HepG2 (cell line): ENCODE measurements at regions not wholly inside any gene's neighbourhood (a gene's known extent, or its start where the extent isn't known, plus 50 kb on each side); places are given as distances from the start of the nearest gene placed in this dataset.

ENCODE experiments used
- ATAC-seq: fragments of 200-7000 bp; cut with Tn5 transposase; 3 replicates; pipeline ENCODE4 v1.9.1; 2020; ENCODE audit warnings: mild to moderate bottlenecking, moderate library complexity
- BruUV-seq: library from RNA; stranded (reverse); fragments of 400-500 nt; replicated peaks from 2 replicates; lab custom pipeline; 2021; lab: Mats Ljungman, UMichigan
- CTCF ChIA-PET: fragments of 300-600 bp; formaldehyde crosslinking; extraction: SDS; loops from one replicate; lab custom pipeline; 2021; ENCODE audit warnings: low total read pairs, inconsistent platforms, low intra/inter-chr PET ratio; lab: Yijun Ruan, JAX
- POLR2A ChIA-PET: fragments of 350-600 bp; sonication (Branson Sonifier 250); formaldehyde crosslinking; loops from one replicate; lab custom pipeline; 2020; ENCODE audit warnings: antibody characterized with exemption, inconsistent platforms; lab: Yijun Ruan, JAX
- DNase-seq: peaks from one replicate; pipeline ENCODE4 v3.0.0-alpha.2; 2015; ENCODE audit warnings: low spot score
- FAIRE-seq: peaks from 3 replicates; lab custom pipeline; 2011; peaks lifted over from hg19 to GRCh38; lab: Jason Lieb, UNC
- H2AFZ ChIP-seq: one replicate; pipeline ENCODE4 v1.6.1; 2011; ENCODE audit warnings: low read length, inconsistent platforms
- H3K27ac ChIP-seq: fragments of 300-600 bp; 3 replicates; pipeline ENCODE4 v1.8.0; 2011; ENCODE audit warnings: mixed run types, mild to moderate bottlenecking, mixed read lengths, low read length, inconsistent platforms; ENCODE audit not compliant: insufficient read depth; ENCODE audit errors: extremely low read length
- H3K27me3 ChIP-seq, 2 experiments: fragments of 200-600 bp in 1 of 2; 2 replicates in 1 of 2; 3 replicates in 1 of 2; pipeline versions ENCODE4 v1.6.0 to v1.8.0; 2011; ENCODE audit warnings: low read length in 2 of 2, mild to moderate bottlenecking in 2 of 2, moderate library complexity in 2 of 2, inconsistent platforms in 1 of 2; ENCODE audit not compliant: insufficient read depth in 2 of 2, control insufficient read depth in 1 of 2
- H3K36me3 ChIP-seq, 2 experiments: fragments of 200-600 bp in 1 of 2; replicated peaks in 1 of 2; 2 replicates in 1 of 2; 3 replicates in 1 of 2; pipeline versions ENCODE4 v1.5.1 to v1.8.0; 2011; ENCODE audit warnings: low read length in 2 of 2, inconsistent platforms in 1 of 2; ENCODE audit not compliant: insufficient read depth in 2 of 2, control insufficient read depth in 1 of 2
- H3K4me1 ChIP-seq: 2 replicates; pipeline ENCODE4 v1.5.1; 2012; ENCODE audit warnings: low read length, inconsistent platforms; ENCODE audit not compliant: insufficient read depth
- H3K4me2 ChIP-seq: 2 replicates; pipeline ENCODE4 v1.6.0; 2011; ENCODE audit warnings: low read depth, low read length, inconsistent platforms
- H3K4me3 ChIP-seq, 3 experiments: fragments of 200-600 bp in 1 of 3; sonication (generic), shearing (Covaris generic) in 1 of 3; replicated peaks in 1 of 3; 2 replicates each; pipeline ENCODE4 v1.5.1; 2011 to 2016; ENCODE audit warnings: low read length in 3 of 3, inconsistent platforms in 2 of 3, low read depth in 2 of 3, mild to moderate bottlenecking in 2 of 3, control low read depth in 1 of 3, mixed read lengths in 1 of 3; ENCODE audit not compliant: insufficient read depth in 1 of 3
- H3K79me2 ChIP-seq: one replicate; pipeline ENCODE4 v1.6.1; 2011; ENCODE audit warnings: low read length, inconsistent platforms; ENCODE audit not compliant: insufficient read depth
- H3K9ac ChIP-seq: 2 replicates; pipeline ENCODE4 v1.6.0; 2011; ENCODE audit warnings: mild to moderate bottlenecking, low read depth, low read length, inconsistent platforms; ENCODE audit not compliant: insufficient read depth
- H3K9me3 ChIP-seq: 2 replicates; pipeline ENCODE4 v1.5.1; 2012; ENCODE audit warnings: mild to moderate bottlenecking, low read length
- H4K20me1 ChIP-seq: 2 replicates; pipeline ENCODE4 v1.6.0; 2011; ENCODE audit warnings: inconsistent platforms, mild to moderate bottlenecking, low read length, moderate library complexity; ENCODE audit not compliant: insufficient read depth
- ASH2L ChIP-seq: fragments of 300-600, 200-600 bp; sonication (generic); IDR thresholded peaks from 2 replicates; pipeline ENCODE4 v1.7.0; 2017; ENCODE audit warnings: low read depth, mild to moderate bottlenecking, moderate library complexity, mixed read lengths, low read length; ENCODE audit not compliant: insufficient read length
- HMG20B ChIP-seq: conservative IDR thresholded peaks from 2 replicates; pipeline ENCODE4 v1.6.1; 2016; ENCODE audit warnings: missing genetic modification reagents, missing compliant biosample characterization
- TBX3 ChIP-seq: fragments of 450-650 bp; IDR thresholded peaks from 2 replicates; pipeline ENCODE4 v1.6.1; 2017; ENCODE audit warnings: antibody characterized with exemption, mild to moderate bottlenecking, inconsistent platforms, borderline replicate concordance
- TRAFD1 ChIP-seq: sonication (generic); formaldehyde crosslinking; IDR thresholded peaks from 2 replicates; pipeline ENCODE4 v1.5.1; 2020; ENCODE audit warnings: missing genetic modification reagents, mild to moderate bottlenecking, borderline replicate concordance
- ZFP90 ChIP-seq: sonication (generic); formaldehyde crosslinking; IDR thresholded peaks from 2 replicates; pipeline ENCODE4 v1.8.0; 2022; ENCODE audit warnings: missing genetic modification reagents, mild to moderate bottlenecking, inconsistent platforms, borderline replicate concordance
- WGBS: methylation state at CpG from one replicate; pipeline ENCODE4 v1.1.6; 2017; ENCODE audit warnings: low lambda C conversion rate; 5-methylcytosine and 5-hydroxymethylcytosine counted together
- in situ Hi-C: cut with HindIII; loops from 2 replicates; pipeline ENCODE4 v1.10.0; 2017; ENCODE audit warnings: low pct_unique_long_range_greater_than_20kb; ENCODE audit not compliant: extremely low pct_ligation_motif_present
- intact Hi-C: fragments of 100-400 bp; cut with micrococcal nuclease; formaldehyde crosslinking; loops from one replicate; pipeline ENCODE4 v1.10.0; 2022; ENCODE audit not compliant: unreplicated experiment
- TF ChIP-seq, protein P1 (sequence below): sonication (generic); IDR thresholded peaks from 2 replicates; pipeline ENCODE4 v1.6.1; 2016; ENCODE audit warnings: low read depth, borderline replicate concordance

DNA sequence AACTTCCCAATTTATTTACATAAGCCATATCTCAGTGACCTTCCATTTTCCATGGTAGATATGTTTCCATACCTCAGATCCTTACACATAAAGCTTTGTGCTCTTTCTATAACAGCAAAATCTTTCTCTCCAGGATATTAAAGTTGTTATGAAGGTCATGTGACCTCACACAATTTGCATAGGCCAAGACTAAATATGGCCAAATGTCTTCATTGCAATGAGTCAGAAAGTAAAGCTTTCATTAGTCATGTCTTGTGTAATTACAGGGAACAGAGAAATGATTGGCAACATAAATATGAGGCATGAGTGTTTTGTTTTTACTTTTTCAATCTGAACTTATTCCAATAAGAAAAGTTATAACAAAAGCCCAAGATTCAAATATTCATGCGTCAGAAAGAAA, 243.5 kb downstream of the ASXL3 start:
- Histone ChIP-seq H4K20me1 (no peaks in the 10 kb centered on the region), H3K79me2 (no peaks in the 10 kb centered on the region), H3K4me3 (no peak overlapping the region), H3K36me3 (no peaks in the 10 kb centered on the region), H2AFZ (no peak overlapping the region), H3K9ac (no peak overlapping the region), H3K27me3 (no peaks in the 10 kb centered on the region), H3K27ac (no peak overlapping the region), H3K4me2 (no peak overlapping the region), H3K4me1 (no peaks in the 10 kb centered on the region), H3K9me3 (peaks cover 5% of the 10 kb centered on the region; the same call in 1 of the 2 replicates)
- intact Hi-C loops: no loop called here
- ChIA-PET CTCF (no interaction called here), POLR2A (no interaction called here)
- TF ChIP-seq ASH2L (no peak), HMG20B (CRISPR knock-in tag) (no peak), ZFP90 (CRISPR knock-in tag) (no peak), TRAFD1 (CRISPR knock-in tag) (no peak), TBX3 (no peak)
- TF ChIP-seq, protein P1, sequence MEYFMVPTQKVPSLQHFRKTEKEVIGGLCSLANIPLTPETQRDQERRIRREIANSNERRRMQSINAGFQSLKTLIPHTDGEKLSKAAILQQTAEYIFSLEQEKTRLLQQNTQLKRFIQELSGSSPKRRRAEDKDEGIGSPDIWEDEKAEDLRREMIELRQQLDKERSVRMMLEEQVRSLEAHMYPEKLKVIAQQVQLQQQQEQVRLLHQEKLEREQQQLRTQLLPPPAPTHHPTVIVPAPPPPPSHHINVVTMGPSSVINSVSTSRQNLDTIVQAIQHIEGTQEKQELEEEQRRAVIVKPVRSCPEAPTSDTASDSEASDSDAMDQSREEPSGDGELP: no peak
- no peak for DNase-seq
- FAIRE-seq: no peak
- no peak for ATAC-seq
- WGBS: 0% methylated on average over 1 of the region's 1 CpG
- BruUV-seq: no TSS peak
- in situ Hi-C loops: no loop called here
